ENCODE measurements at regions not wholly inside any gene's neighbourhood (a gene's known extent, or its start where the extent isn't known, plus 50 kb on each side); places are given as distances from the start of the nearest gene placed in this dataset.

DNA sequence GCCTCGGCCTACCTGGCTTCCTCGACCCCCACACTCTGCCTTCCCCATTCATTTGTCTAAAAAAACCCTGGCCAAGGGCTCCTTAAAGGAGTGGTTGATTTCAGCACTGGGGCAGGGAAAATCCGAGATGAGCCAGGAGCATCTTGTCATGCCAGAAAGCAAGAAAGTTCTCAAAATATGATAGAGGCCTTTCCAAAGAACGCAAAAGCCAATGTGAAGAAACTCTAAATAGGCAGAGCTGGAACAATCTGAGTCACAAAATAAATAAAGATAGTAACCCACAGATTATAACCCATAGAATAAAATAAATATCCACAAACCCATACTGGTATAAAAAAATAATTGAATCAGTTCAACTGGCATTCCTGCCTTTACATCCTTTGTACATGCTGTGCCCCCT, 192.3 kb upstream of the SALL1 start:
- Histone ChIP-seq H3K27me3 (ENCODE audit: control insufficient read depth in 2 of 2, insufficient read depth in 2 of 2, low read length in 2 of 2) (no peaks in the 10 kb centered on the region), H3K9me1 (replicated peaks; ENCODE audit: control insufficient read depth, extremely low read depth, insufficient read depth, low read length) (no peaks in the 10 kb centered on the region), H3K9me3 (replicated peaks; ENCODE audit: control insufficient read depth, insufficient read depth, low read length) (peaks cover 2% of the 10 kb centered on the region), H3K27ac (ENCODE audit: insufficient read depth, low read depth, low read length) (no peak overlapping the region), H3K79me2 (ENCODE audit: control insufficient read depth, insufficient read depth, low read length) (no peaks in the 10 kb centered on the region), H3K36me3 (ENCODE audit: control insufficient read depth in 2 of 2, extremely low read depth in 1 of 2, insufficient read depth in 2 of 2, low read length in 2 of 2) (no peaks in the 10 kb centered on the region), H3K4me3 (replicated peaks in 1 of 3; ENCODE audit: insufficient read depth in 1 of 3, low read depth in 1 of 3, low read length in 3 of 3) (no peak overlapping the region), H3K4me1 (ENCODE audit: control insufficient read depth, extremely low read depth, insufficient read depth, low read length) (no peaks in the 10 kb centered on the region), H2AFZ (ENCODE audit: low read depth, low read length) (no peak overlapping the region), H3K9ac (replicated peaks; ENCODE audit: extremely low read depth, insufficient read depth, low read length) (no peak overlapping the region), H4K20me1 (replicated peaks; ENCODE audit: control insufficient read depth, extremely low read depth, insufficient read depth, low read length) (no peaks in the 10 kb centered on the region), H3K4me2 (ENCODE audit: insufficient read depth, low read length) (no peak overlapping the region)
- dilution Hi-C loops (cut with MboI; ENCODE audit: extremely low pct_ligation_motif_present, low sequenced_read_pairs) (no loop called here), intact Hi-C loops (cut with micrococcal nuclease) (no loop called here)
- TF ChIP-seq, protein P1, sequence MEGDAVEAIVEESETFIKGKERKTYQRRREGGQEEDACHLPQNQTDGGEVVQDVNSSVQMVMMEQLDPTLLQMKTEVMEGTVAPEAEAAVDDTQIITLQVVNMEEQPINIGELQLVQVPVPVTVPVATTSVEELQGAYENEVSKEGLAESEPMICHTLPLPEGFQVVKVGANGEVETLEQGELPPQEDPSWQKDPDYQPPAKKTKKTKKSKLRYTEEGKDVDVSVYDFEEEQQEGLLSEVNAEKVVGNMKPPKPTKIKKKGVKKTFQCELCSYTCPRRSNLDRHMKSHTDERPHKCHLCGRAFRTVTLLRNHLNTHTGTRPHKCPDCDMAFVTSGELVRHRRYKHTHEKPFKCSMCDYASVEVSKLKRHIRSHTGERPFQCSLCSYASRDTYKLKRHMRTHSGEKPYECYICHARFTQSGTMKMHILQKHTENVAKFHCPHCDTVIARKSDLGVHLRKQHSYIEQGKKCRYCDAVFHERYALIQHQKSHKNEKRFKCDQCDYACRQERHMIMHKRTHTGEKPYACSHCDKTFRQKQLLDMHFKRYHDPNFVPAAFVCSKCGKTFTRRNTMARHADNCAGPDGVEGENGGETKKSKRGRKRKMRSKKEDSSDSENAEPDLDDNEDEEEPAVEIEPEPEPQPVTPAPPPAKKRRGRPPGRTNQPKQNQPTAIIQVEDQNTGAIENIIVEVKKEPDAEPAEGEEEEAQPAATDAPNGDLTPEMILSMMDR (IDR thresholded peaks at IDR 0.05; ENCODE audit: extremely low read depth in 1 of 2, insufficient read depth in 1 of 2, low read depth in 1 of 2, low read length in 2 of 2), result no peak
- TF ChIP-seq POLR2A (IDR thresholded peaks at IDR 0.05; ENCODE audit: low read depth, low read length) (no peak), POLR2AphosphoS5 (IDR thresholded peaks at IDR 0.05; ENCODE audit: insufficient read depth, low read depth, low read length) (no peak), FOS (IDR thresholded peaks at IDR 0.05; ENCODE audit: borderline replicate concordance, insufficient read depth, low read length) (no peak), EZH2 (IDR thresholded peaks at IDR 0.05; ENCODE audit: borderline replicate concordance, low read depth, low read length, severe bottlenecking) (no peak), MYC (IDR thresholded peaks at IDR 0.05; ENCODE audit: low read depth, low read length) (no peak), JUN (IDR thresholded peaks at IDR 0.05; ENCODE audit: borderline replicate concordance, insufficient read depth, insufficient read length, low read depth) (no peak), GATA2 (IDR thresholded peaks at IDR 0.05; ENCODE audit: insufficient read depth, insufficient read length, low read depth, low read length) (no peak)
- TF ChIP-seq, protein P2, sequence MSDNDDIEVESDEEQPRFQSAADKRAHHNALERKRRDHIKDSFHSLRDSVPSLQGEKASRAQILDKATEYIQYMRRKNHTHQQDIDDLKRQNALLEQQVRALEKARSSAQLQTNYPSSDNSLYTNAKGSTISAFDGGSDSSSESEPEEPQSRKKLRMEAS (IDR thresholded peaks at IDR 0.05; ENCODE audit: insufficient read depth, insufficient read length), result no peak
- BruUV-seq (replicated peaks), result no TSS peak
- ChIA-PET POLR2A (no interaction called here), CTCF (no interaction called here)
- FAIRE-seq, result no peak
- DNase-seq (ENCODE audit: low read depth, low spot score), result no peak

Measured in endothelial cell of umbilical vein (primary cell).